PC-3 (cell line): ENCODE measurements at regions not wholly inside any gene's neighbourhood (a gene's known extent, or its start where the extent isn't known, plus 50 kb on each side); places are given as distances from the start of the nearest gene placed in this dataset.

Experiments
- CTCF ChIP-seq: fragments of 300-600 bp; sonication (generic); conservative IDR thresholded peaks from 2 replicates; pipeline ENCODE4 v1.5.1; 2017; ENCODE audit warnings: antibody characterized with exemption, low read depth, mild to moderate bottlenecking, low read length
- EZH2 ChIP-seq: fragments of 300-600 bp; sonication (generic); IDR thresholded peaks from one replicate; pipeline ENCODE4 v1.6.1; 2017; ENCODE audit warnings: antibody characterized with exemption, mild to moderate bottlenecking, low read length; ENCODE audit not compliant: unreplicated experiment
- EZH2phosphoT487 ChIP-seq: fragments of 300-600 bp; sonication (generic); IDR thresholded peaks from 2 replicates; pipeline ENCODE4 v1.6.1; 2018; ENCODE audit warnings: mild to moderate bottlenecking, antibody characterized with exemption, low read length, borderline replicate concordance

- TF ChIP-seq CTCF (no peak), EZH2 (no peak), EZH2phosphoT487 (no peak)
These were observed 265.1 kb upstream of the MVB12B start for GRCh38 chr9:126061575-126061974.
